ENCODE measurements at regions not wholly inside any gene's neighbourhood (a gene's known extent, or its start where the extent isn't known, plus 50 kb on each side); places are given as distances from the start of the nearest gene placed in this dataset.

GRCh38 chr3:29011441-29011840 is 269.4 kb upstream of the RBMS3 start:
- DNase-seq (ENCODE audit: low read depth in 1 of 2, low spot score in 2 of 2): no peak
- H2BK12ac ChIP-seq (ENCODE audit: low read depth, low read length): no peak overlapping the region
- no peak overlapping the region for H3K4me2 ChIP-seq (ENCODE audit: insufficient read depth in 1 of 2, low read depth in 2 of 2, low read length in 2 of 2)
- no peak overlapping the region for H3K27ac ChIP-seq (ENCODE audit: low read depth, low read length)
- no peak overlapping the region for H4K5ac ChIP-seq (ENCODE audit: insufficient read length, low read depth, low read length)
- no peak overlapping the region for H2BK20ac ChIP-seq (ENCODE audit: low read length)
- H4K8ac ChIP-seq (ENCODE audit: extremely low read depth, insufficient read depth, low read length): no peak overlapping the region
- H2BK120ac ChIP-seq (replicated peaks; ENCODE audit: low read depth, low read length): no peak overlapping the region
- H3K79me1 ChIP-seq (ENCODE audit: low read depth, low read length): no peaks in the 10 kb centered on the region
- H3K14ac ChIP-seq (ENCODE audit: insufficient read length): no peak overlapping the region
- H3K56ac ChIP-seq (replicated peaks; ENCODE audit: insufficient read length, low read depth, low read length): no peak overlapping the region
- ChIA-PET POLR2A (ENCODE audit: partially characterized antibody) (no interaction called here), CTCF (ENCODE audit: partially characterized antibody) (no interaction called here)
- no peak overlapping the region for H3K18ac ChIP-seq (ENCODE audit: extremely low read depth, low read length)
- H3K23ac ChIP-seq (ENCODE audit: insufficient read length): no peak overlapping the region
- H3K79me2 ChIP-seq (ENCODE audit: control insufficient read depth in 1 of 2, insufficient read depth in 2 of 2, low read length in 2 of 2): no peaks in the 10 kb centered on the region
- H2BK15ac ChIP-seq (ENCODE audit: low read length): no peak overlapping the region
- no peaks in the 10 kb centered on the region for H3K36me3 ChIP-seq (ENCODE audit: control insufficient read depth in 2 of 4, insufficient read depth in 4 of 4, low read length in 3 of 4)
- no peak overlapping the region for H2AK5ac ChIP-seq (ENCODE audit: low read depth, low read length)
- H4K91ac ChIP-seq (replicated peaks; ENCODE audit: insufficient read length, low read length): no peak overlapping the region
- H3K9ac ChIP-seq (replicated peaks in 1 of 4; ENCODE audit: extremely low read depth in 1 of 4, low read depth in 3 of 4, low read length in 3 of 4): no peak overlapping the region
- 94% methylated on average over 2 of the region's 2 CpGs; no CpG with 5 or more reads in 1 of the 2 experiments for WGBS, 2 experiments (ENCODE audit: extremely low coverage in 1 of 2, insufficient coverage in 1 of 2, insufficient read length in 1 of 2, insufficient replicate concordance in 2 of 2, low coverage in 1 of 2, low lambda C conversion rate in 2 of 2, missing lambda C conversion rate in 1 of 2)
- no peaks in the 10 kb centered on the region for H4K20me1 ChIP-seq (replicated peaks in 1 of 2; ENCODE audit: control insufficient read depth in 1 of 2, insufficient read depth in 2 of 2, low read length in 2 of 2)
- H2AFZ ChIP-seq (ENCODE audit: low read length): no peak overlapping the region
- no peaks in the 10 kb centered on the region for H3K23me2 ChIP-seq (ENCODE audit: low read depth, low read length)
- FAIRE-seq: no peak
- H3K27me3 ChIP-seq (replicated peaks in 1 of 4; ENCODE audit: control insufficient read depth in 3 of 4, extremely low read depth in 1 of 4, insufficient read depth in 3 of 4, low read length in 3 of 4): no peaks in the 10 kb centered on the region
- no peaks in the 10 kb centered on the region for H3K9me3 ChIP-seq (ENCODE audit: insufficient read depth in 2 of 2, low read depth in 1 of 2, low read length in 1 of 2)
- H3K4me1 ChIP-seq (replicated peaks in 1 of 4; ENCODE audit: control insufficient read depth in 3 of 4, insufficient read depth in 4 of 4, low read length in 3 of 4): no peaks in the 10 kb centered on the region
- H3K4ac ChIP-seq (replicated peaks; ENCODE audit: insufficient read length, low read depth, low read length): no peak overlapping the region
- no peak overlapping the region for H2BK5ac ChIP-seq (ENCODE audit: low read depth, low read length)
- no peak overlapping the region for H3K4me3 ChIP-seq (ENCODE audit: extremely low read depth in 1 of 4, insufficient read depth in 2 of 4, low read depth in 3 of 4, low read length in 4 of 4)
- TF ChIP-seq JUN (IDR thresholded peaks at IDR 0.05; ENCODE audit: low read depth, low read length) (no peak), CHD2 (IDR thresholded peaks at IDR 0.05; ENCODE audit: low read length) (no peak), NRF1 (IDR thresholded peaks at IDR 0.05; ENCODE audit: low read depth, low read length) (no peak), BCL11A (IDR thresholded peaks at IDR 0.05; ENCODE audit: low read depth in 2 of 2, low read length in 2 of 2) (no peak), SAP30 (IDR thresholded peaks at IDR 0.05; ENCODE audit: insufficient read depth, insufficient replicate concordance, low read length) (no peak), CBX8 (IDR thresholded peaks at IDR 0.05; ENCODE audit: borderline replicate concordance, low read depth, low read length) (no peak), GABPA (IDR thresholded peaks at IDR 0.05; ENCODE audit: borderline replicate concordance, insufficient read depth, low read length) (no peak), TAF1 (IDR thresholded peaks at IDR 0.05; ENCODE audit: low read depth, low read length) (no peak), TBP (IDR thresholded peaks at IDR 0.05; ENCODE audit: low read depth, low read length) (no peak), CREB1 (IDR thresholded peaks at IDR 0.05) (no peak), GTF2F1 (IDR thresholded peaks at IDR 0.05; ENCODE audit: borderline replicate concordance, low read depth, low read length) (no peak), FOSL1 (IDR thresholded peaks at IDR 0.05; ENCODE audit: insufficient read depth, low read depth, low read length) (no peak), PHF8 (conservative IDR thresholded peaks at IDR 0.05; ENCODE audit: low read depth, low read length) (no peak), HDAC2 (IDR thresholded peaks at IDR 0.05; ENCODE audit: borderline replicate concordance in 1 of 2, low read depth in 2 of 2, low read length in 2 of 2) (no peak), SP2 (IDR thresholded peaks at IDR 0.05; ENCODE audit: low read length) (no peak), EGR1 (IDR thresholded peaks at IDR 0.05; ENCODE audit: borderline replicate concordance, low read depth, low read length) (no peak), BACH1 (IDR thresholded peaks at IDR 0.05; ENCODE audit: low read length) (no peak)

Measured in H1 (cell line).